HG03025 (cell line): ENCODE measurements at regions not wholly inside any gene's neighbourhood (a gene's known extent, or its start where the extent isn't known, plus 50 kb on each side); places are given as distances from the start of the nearest gene placed in this dataset.
"Not testable (repeated sequence)": the region's sequence is repeated elsewhere in the genome, so short reads cannot be mapped to it uniquely, and the experiment has no call there.

Experiments
- ATAC-seq: cut with Tn5 transposase; IDR thresholded peaks from one replicate; pipeline ENCODE4 v1.9.1; 2021; ENCODE audit warnings: mild to moderate bottlenecking, moderate library complexity; ENCODE audit not compliant: unreplicated experiment, low FRiP score

DNA sequence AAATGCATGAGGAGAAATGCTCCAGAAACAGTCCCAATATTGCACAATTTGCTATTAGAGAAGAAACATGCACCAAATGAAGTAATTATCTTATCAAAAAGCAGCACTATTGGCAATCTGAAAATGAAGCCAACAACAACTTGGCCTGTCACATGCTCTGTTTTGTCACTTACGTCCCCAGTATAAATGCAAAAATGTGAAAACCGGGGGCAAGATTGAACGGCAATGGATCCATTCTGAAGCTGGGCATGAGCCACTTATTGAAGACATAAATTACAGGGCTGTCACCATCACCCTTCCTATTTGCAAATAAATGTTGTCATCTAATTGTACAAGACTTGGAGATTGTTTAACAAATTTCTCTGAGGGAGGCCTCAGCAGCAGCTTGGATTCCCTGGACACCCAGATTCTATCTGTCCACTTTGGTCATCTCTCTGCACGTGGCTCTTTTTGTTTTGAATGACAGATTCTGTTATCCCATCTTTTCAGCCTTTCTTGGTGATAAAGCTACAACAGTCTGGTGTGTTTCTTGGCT is 180.2 kb upstream of the CDH5 start:
- ATAC-seq: no peak

DNA sequence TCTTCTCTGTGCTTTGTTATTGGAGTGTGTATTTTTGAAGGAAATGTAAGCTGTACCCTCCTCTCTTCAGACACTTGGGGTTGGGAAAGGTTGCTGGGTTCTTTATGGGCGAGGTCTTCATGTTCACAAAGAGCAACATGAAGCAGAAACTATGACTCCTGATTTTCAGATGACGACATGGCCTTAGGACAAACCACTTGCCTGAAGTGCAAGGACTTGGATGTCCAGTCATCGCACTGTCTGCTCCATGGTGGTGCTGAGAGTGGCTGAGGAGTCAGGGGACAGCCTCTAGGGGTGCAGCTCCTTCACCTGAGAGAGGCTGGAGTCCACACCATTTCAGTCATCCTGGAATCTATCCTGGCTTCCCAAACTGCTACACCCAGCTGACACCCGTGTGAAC is 183.9 kb upstream of the CDH5 start:
- ATAC-seq: no peak

DNA sequence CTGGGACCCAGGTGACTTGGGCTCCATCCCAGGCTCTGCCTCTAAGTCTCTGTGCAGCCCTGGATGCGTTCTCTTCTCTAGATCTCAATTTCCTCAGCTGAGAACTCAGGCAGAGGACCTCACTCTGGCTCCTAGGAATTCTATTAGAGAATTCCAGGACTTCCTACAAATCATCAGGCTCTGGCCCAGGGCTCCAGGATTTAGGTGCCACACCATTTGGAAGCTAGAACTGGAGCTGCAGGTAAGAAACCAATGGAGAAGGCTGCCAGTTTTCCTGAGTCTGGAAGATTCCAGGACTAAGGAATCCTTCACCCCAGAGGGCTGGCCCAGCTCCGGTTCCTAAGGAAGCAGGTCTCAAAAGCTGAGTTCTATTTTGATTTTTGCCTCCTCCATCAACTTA is 189.8 kb upstream of the CDH5 start:
- no peak for ATAC-seq

DNA sequence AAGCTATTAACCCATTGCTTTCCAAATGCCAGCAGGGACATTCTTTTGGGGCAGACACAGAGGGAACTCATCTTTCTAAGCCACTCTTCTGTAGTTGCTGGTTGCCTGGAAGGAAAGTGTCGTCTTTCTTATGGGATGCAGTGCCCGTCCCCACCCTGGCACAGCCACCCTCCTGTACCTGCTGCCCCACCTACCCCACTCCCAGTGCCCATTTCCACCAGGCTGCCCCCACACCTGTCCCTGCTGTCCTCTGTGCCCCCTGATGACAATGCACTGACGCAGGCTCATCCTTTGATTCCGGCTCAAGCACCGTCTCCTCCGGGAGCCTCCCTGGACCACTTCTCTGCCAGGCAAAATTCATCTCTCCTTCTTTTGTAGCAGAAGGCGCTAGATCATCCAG is 190.4 kb upstream of the CDH5 start:
- no peak for ATAC-seq

DNA sequence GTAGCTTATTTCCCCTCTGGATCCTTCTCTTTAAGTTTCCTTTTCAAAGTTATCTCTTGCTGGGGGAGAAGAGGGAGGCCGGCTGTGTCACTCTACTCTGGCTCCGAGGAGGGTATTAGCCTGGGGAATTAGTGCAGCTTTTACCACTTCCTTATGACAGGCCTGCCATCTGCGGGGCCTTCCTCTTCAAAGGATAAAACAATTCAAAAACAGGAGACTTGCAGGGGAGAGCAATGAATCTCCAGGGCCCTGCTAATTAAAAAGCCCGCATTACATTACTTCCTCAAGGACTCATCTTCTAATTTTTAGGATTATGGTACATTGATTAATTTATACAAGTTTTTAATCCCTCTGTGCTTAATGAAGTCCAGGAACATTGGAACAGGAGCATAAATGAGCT is 190.9 kb upstream of the CDH5 start:
- ATAC-seq: no peak

DNA sequence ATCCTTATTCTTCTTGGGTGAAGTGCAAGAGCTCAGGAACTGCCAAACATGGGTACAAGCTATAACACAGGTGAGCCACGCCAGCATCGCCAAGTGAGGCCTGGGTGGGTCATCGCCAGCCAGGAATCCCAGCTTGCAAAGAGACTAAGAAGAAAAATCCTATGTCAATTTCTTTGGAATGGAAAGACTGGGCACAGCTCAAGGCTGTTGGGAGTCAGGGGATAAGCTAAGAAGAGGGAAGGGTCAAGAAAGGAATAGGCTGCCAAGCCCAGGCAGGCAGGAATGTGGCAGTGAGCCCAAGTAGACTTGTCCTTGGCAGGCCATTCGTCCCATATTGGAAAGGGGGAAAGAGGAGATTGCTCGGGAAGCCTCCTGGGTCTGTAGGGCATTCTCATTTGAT is 191.4 kb upstream of the CDH5 start:
- no peak for ATAC-seq

DNA sequence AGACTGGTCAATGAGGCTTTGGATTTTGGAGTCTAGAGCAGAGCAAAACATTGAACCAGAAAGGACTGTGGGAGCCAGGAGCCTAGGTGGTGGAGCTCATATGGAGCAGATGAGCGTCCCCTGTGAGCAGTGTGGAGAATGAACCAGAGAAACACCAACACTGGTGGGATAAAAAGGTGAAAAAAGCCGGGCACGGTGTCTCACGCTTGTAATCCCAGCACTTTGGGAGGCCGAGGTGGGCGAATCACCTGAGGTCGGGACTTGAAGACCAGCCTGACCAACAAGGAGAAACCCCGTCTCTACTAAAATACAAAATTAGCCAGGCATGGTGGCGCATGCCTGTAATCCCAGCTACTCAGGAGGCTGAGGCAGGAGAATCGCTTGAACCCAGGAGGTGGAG is 192.7 kb upstream of the CDH5 start:
- not testable (repeated sequence) for ATAC-seq

DNA sequence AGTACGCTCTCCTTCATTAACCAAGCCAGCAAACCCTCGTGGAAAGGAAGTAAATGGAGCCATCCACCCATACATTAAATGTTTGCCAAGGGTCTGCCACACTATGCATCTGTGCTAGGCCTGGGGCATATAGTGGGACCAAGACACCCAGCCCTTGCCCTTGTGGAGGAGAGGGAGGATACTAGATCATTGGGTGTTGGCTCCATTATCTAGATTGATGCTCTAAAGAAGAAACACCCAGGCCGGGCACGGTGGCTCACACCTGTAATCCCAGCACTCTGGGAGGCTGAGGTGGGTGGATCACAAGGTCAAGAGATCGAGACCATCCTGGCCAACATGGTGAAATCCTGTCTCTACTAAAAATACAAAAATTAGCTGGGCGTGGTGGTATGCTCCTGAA is 193.3 kb upstream of the CDH5 start:
- ATAC-seq: not testable (repeated sequence)

DNA sequence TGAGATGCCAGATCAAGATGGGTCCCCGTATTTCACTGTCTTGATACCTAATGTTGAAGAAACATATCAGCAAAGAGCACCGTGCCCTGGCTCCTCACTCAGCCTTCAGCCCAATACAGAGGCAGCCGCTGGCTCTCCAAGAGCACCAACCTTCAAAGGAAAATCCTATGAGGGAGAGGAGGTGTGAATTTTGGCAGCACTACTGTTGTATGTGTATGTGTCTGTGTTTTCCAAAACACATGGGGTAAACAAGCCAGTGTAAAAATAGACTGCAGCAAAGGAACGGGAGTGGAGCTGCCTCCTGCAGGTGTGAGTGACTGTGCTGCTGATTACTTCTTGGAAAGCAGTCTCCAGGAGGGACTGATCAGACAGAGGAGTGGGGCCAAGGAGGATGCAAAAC is 194.0 kb upstream of the CDH5 start:
- ATAC-seq: no peak

DNA sequence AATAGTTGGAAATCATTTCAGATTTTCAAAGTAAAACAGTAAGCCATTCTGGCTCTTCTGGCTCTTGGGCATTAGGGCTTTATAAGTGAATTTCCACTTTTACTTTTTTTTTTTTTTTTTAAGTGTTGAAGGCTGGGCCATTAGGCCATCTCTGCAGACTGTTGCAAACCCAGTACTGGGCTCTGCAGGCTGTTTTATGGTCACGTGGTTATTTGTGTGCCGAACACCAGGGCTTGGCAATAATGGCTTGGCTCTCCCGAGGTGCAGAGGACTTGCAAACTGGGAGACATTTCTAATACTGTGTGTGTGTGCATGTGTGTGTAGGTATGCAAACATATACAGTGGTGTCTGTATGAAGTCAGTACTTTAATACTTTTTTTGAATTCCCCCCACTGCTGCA is 194.9 kb upstream of the CDH5 start:
- ATAC-seq: no peak

DNA sequence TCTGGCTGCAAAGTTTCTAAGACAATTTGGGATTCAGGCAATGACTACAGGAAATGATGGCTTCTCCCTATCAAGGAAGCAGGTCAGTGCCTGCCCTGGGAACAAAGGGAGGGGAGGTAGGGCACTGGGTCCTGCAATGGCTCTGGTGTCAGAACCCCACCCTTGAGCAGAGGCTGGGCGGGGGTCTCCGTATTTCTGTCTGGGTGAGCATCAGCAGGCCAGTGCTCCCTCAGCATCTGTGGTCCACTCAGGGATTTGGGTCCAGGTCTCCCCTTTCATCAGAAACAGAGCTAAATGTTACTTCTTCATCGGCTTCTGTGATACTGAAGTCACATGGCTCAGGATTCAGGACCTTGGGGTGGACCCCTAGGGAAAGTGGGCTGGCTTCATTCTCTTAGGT is 195.5 kb upstream of the CDH5 start:
- ATAC-seq: no peak

DNA sequence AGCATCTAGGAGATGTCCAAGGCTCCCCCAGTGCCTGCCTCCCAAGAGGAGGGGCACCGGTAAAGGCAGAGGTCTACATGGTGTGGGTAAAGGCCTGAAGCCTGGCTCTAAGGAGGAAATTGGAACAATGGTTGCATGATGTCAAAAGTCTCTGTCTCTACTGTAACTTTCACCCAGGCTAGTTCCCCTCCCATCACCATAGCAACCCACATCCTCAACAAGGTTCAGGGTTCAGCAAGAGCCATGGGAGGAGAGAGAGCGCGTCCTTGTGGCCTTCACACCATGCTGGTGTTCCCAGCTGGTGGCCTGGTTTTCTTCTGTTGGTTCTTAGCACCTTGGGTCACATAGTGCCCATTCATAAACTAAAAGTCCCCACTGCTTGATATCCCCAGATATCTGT is 196.7 kb upstream of the CDH5 start:
- no peak for ATAC-seq

DNA sequence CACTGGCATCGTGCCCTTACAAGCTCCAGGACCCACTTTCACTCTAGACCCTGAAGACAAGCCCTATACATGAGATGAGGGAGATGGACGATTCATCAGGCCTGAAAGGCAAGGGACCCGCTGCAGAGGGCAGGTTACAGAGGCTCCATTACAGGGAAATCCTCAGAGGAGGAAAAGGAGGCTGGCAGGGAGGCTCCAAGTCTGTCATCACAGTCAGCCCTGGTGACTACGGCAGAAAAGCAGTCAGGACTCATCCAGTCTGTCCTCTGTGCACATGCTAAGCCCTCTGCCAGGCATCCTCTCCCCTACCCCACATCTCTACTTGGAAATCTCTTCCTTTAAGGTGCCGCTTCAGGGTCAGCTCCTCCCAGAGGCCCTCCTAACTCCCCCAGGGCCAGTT is 197.7 kb upstream of the CDH5 start:
- no peak for ATAC-seq

DNA sequence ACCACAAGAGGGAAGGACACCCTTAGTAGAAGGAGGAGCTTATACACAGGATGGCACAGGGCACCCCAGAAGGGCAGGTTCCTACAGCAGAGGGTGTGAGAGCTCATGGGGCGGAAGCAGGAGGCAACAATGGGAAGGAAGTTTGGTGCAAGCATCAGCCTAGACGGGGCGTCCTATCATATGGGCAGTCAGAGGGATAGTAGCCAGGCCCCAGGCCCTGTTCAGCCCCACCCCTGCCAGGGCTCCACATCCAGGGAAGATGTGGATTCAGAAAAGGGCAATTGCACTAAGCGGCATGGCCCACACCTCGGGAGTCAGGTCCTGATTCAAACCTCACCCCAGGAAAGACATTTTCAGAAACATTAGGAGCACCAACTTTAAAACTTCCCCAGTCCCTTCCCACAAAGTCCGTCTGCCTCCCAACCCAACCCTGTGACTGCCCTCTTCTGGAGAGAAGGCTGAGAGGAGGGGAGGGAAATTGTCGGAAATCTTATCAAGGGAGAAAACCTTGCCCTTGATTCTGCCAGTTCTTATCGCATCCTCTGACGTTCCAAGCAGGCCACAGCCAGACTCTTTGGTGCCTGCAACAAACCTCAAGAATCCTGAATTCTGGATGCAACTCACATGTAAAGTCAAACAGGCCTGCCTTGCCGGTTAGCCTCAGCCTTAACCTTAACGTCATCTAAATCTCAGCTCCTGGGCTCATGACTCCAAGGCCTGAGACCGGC is 198.8 kb upstream of the CDH5 start:
- ATAC-seq: no peak

DNA sequence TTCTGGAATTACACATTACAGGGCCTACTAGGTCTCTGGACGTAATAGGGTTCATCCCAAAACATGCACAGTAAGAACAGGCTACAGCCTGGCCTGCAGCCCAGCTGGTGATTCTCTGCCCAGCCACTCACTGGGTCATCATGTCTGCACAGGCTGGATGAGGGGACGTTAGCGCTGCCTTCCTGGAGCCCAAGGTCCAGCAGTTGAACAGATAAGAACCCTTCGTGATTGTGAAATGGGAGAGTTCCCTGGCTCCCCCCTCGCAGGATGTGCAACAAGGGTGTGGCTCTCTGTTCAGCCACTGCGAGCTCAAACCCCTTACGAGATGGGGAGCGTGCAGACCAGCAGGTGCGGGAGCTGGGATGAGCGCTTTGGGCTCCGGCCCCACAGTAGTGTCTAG is 200.0 kb upstream of the CDH5 start:
- ATAC-seq: no peak

DNA sequence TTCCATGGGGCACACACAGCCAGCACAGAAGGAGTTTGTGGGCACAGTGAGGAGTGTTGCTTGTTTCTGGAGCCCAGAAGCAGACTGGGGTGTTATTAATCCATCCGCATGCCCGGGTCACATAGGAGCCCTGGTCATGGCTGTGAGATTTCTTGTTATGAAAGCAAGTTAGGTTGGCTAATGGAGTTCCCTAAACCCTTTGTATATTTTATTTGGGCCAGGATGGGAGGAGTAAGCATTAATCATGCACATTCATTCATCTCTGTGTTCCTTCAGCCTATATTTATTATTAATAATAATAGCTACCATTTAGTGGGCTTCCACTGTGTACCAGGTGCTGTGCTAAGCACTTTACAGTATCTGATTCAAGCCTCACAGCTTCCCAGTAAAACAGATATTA is 200.6 kb upstream of the CDH5 start:
- ATAC-seq: no peak

DNA sequence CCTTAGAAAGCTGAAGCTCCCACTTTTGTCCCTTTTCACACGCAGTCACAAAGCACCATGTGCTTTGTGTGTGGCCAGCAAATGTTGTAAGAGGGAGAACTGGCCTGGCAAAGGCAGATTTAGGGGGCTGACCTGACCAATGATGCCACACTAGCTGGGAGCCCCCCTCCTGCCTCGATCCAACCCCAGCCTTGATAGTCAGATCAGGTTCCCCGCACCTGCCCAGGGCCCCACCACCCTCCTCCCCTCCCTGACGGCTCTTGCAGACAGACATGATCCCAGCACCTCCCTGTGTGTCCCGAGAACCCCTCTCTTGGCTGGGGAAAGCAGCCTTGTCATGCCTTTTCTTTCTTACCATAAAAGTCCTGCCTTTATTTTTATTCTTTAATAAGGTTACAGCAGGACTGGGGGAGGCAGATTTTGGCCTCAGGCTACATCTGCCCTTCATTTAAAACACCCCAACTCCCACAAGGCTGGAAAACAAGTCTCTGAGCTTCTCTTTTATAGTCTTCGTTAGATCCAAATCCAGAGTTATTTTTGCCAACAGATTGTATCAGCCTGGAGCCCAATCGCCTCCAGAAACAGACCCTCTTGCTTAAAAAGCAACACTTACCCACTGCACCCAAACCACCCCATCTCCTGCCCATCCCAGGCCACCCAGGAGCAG is 201.8 kb upstream of the CDH5 start:
- ATAC-seq: no peak

DNA sequence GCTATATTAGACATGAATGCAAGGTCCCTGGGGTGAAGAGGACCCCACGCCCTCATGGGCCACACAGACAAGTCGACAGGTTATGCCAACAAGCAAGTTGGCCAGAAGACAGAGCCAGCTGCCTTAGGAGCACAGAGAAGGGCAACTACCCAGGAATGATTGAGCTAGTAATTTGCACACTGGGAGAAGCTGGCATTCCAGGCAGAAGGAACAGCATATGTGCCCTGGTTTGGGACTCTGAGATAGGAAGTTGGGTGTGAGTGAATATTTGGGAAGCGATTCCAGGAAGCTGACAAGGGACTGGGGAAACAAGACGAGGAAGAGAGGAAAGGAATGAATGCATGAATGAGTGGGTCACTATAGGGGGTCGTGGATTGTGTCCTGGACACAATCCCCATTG is 203.7 kb upstream of the CDH5 start:
- ATAC-seq: no peak

DNA sequence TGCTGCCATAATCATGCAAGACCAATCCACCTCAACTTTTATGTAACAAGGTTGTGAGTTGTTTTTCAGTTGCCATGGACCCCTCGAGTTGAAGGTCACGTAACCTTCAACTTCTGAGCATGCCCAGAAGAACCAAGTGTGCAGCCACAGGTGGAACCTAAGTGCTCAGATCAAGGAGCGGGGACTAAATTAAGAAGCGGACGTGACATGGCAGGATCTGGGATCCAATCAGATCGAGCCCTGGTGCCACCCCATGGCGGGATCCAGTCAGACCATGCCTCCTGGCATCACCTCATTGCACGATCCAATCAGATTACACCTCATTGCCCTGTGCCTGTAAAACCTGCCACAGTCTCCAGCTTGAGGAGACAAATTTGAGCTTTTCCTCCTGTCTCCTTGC is 204.5 kb upstream of the CDH5 start:
- no peak for ATAC-seq

DNA sequence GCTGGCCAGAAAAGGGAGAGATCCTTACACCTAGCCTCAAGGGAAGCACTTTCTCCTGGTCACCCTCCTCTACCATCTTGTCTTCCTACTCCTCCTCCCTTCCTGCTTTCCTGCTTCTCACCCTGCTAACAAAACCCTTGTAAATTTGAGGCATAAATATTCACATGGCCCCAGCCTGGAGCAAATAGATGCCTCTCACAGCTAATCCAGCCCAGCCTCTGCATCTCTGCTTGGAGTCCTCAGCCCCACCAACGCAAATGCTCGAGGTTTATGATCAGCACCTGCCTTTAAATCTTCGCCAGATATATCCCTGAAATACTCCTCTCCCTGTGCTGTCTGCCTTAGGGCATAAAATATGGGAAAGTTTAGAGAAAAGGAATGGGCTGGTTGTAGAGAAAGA is 205.2 kb upstream of the CDH5 start:
- no peak for ATAC-seq

DNA sequence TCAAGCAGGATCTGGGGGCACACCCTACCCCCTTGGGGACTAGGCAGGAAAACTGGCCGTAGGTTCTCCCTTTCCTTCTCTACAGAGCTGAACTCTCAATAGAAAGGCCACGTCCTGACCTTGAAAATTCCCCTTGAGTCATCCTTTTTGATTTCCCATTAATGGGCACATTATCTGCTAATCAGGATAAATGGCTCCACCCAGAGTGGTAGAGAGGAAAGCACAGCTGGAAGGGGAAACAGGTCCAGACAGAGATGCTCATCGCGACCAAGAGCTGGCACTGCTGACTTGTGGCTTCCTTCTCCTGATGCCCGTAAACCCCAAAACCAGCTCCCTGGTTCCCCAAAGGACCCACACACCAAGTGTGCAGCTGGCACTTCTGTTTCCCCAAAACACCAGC is 206.5 kb upstream of the CDH5 start:
- ATAC-seq: no peak

DNA sequence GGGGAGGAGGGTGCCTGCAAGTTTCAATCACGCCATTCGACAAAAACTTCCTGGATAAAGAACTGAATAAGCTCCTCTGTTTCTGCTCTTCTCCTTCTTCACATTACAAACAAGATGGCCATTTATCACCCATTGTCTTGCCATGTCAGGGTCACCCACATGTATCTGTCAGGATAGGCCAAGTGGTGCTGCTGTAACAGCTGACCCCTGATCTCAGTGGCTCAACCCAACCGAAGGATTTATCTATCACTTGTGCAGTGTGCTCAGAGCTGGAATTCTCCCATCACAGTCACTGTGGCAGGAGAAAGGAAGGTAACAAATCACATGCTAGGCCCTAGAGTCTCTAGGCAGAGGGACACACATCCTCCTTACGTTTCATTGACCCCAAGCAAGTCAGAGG is 210.0 kb upstream of the CDH5 start:
- ATAC-seq: no peak
